Activated CD4-positive, alpha-beta T cell treated with anti-CD3 and anti-CD28 coated beads, Interleukin-2, Interleukin-6, amounts not matched to agents 100 ng/mL and 50 ng/mL, durations not matched to agents 16 hours and 8 hours (primary cell): ENCODE measurements at regions not wholly inside any gene's neighbourhood (a gene's known extent, or its start where the extent isn't known, plus 50 kb on each side); places are given as distances from the start of the nearest gene placed in this dataset.

Experiments
- DNase-seq: peaks from one replicate; pipeline ENCODE4 v3.0.0-alpha.2; 2020

DNA sequence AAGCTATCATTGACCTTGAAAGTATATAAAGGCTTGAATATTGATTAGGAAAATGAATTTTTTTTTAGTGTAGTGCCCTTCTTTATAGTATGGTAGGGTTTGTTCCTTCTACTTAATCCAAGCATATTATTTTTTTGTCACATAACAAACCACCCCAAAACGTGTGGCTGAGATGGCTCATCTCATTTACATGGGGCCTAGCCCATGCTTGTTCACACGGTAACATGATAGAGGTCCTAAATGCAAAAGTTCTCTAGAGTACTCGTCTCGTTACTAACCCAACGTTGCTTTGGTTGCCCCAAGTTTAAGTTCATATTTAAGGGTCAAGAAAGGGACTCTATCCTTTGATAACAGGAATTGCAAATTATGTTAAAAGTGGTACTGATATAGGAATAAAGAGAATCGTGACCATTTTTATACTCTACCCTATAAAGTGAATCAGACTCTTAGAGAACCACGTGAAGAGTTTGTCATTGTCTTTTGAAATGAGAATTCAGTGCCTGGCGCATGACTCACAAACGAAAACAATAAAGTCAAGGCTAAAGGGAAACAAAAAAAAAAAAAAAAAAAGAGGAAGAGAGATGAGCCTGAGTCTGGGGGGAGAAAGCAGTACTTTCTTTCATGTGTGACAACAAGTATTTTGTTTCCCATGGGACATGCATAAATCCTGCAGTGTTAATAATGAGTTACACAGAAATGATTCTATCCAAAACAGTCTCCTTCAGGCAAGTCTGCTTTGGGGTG is 402.8 kb upstream of the NWD2 start:
- DNase-seq: no peak

DNA sequence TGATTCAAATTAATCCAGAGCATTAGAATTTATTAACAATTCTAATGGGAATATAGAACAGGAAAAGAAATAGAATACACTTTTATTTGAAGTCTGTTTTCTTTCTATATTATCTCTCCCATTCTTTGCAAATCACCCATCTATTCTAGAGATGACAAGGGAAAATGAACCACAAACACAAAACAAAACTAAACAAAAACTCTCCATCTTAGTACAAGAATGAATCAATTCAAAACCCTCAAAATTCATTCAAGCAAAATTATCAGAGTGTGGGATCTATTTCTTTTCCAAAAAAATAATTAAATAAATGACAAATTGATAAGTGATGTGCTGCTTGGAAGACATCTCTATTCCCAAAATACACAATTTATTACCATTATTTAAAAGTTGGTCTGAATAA is 400.1 kb upstream of the NWD2 start:
- DNase-seq: peak; percentile 6

DNA sequence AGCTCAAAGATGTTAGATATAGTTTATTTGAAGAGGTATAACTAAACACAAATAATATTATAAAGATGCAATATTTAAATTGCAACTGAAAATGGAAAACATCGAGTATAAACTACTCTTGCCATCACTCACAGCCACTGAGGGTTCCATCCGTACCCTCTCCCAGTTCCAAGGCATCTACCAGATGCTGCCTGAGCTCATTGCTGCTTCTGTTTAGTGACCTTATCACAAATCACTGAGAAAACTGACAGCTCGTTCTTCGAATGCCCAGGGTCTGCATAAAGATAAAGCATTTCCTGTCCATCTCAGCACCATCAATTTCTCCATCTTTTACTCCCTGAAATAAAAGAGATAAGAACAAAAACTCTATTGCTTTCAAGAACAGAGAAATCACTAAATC is 391.7 kb upstream of the NWD2 start:
- DNase-seq: no peak

DNA sequence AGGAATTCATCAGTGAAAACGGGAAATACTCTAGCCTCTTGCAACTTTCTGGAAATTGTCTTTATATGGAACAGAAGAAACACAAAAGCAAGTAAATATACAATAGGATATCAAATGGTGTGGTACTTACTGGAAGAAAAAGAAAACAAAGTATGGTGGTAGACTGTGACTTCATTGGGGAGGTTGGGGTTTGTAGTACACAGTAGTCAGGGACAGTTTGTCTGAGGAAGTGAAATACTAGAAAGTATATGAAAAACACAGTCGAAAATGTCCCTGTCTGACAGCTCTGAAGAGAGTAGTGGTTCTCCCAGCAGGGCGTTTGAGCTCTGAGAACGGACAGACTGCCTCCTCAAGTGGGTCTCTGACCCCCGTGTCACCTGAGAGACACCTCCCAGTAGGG is 390.0 kb upstream of the NWD2 start:
- no peak for DNase-seq

DNA sequence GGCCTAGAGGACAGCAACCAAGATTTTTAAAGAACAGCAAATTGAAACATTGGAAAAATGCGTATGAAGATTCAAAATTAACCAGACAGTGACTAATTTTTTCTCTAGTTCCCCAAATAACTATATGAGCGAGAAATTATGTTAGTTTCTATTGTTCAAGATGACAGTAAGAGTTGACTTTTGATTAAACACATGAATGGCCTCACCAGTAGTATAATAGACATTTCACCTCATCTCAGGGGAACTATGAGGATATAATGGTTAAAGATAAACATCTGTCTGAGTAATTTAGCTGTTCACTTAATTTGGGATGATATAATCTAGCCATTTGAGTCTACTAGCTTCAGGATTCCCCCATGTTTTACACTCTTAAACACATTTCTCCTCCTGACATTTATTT is 380.9 kb upstream of the NWD2 start:
- DNase-seq: no peak

DNA sequence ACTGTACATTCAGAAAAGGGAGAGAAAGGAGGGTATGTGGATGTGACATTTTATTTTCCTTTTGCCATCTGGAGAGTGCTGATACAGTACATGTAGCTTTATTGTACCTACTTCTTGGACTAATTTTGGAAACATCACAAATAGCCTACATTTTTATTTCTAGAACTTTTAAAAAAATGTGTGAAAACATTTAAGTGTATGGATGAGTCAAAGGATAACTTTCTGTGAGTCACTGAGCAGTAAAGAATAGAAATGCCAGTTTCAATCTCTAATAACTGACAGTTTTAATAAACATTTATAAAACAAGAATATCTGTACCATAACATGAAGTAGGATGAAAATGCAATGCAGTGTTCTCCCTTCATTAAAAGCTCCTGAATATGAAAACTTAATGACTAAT is 374.4 kb upstream of the NWD2 start:
- DNase-seq: no peak

DNA sequence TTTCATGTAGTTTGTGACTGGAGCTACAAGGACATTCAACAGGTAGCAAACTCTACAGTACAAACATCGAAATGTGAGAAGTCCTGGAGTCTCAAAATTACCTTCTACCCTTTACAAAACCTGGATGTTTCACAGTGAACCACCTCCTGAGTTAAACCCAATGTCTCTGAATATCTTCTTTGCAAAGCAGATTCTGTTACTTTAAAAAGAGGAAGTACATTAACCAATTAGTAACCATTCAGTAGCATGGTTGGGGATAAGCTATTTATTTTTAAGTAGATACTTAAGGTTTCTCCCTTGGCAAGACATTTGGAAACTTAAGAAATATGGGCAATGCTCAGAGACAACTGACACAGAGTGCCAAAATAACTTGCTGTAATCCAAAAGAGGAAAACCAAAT is 371.9 kb upstream of the NWD2 start:
- DNase-seq: no peak

DNA sequence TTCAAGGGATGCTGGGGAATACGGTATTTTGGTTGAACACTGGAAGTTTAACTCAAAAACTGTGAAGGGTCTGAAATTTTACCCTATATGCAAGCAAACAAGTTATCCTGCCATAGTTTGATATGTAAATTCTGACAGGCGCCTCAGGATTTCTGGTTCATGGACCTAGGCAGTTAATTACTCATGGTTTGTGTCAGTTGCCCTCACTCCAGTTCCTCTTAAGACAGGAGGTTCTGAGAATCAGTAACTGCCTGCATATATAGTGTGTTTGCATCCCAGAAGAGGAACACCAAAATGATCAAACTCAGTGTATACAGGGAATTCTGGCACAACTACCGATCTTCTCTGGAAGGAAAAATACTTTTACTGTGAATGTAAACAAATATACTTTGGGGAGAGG is 360.4 kb upstream of the NWD2 start:
- DNase-seq: no peak

DNA sequence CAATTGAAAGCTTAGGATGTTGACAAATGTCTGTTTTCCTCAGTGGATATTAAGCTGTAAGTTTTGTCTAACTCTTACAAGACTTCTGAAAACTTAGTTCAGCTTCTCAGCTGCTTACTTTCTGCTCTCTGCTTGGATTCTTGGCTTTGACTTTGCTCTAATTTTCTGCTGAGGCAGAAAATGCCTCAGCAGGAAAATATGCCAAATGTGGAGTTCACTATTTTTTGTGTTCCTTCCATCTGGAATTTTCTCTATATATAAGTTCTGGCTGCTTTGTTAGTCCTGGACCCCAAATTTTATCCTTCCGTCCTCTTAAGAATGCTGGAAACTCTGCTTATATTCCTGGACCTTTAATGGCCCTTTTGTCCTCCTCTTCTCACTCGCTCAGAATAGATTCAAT is 352.6 kb upstream of the NWD2 start:
- DNase-seq: no peak

DNA sequence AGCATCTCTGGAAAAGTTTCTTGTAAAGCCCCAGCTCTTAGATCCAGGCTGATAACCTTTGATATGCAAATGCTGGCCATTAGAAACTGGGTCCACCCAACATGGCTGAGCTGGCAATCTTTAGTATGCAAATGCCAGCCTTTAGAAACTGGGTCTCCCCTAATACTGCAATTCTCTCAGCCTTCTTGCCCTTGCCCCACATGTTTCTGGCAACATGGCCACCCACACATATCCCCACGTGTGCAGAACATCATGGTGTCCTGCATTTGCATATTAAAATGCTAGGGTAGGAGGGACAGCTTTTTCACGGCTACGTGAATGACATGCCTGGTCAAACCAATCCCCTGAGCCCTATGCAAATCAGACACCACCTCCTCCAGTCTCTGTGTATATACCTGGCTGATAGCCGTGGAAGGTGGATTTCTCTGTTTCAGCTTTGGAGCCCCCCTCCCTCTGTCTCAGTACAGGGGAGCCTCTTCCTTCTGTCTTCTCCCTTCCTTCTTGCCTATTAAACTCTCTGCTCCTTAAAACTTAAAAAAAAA is 344.0 kb upstream of the NWD2 start:
- DNase-seq: no peak

DNA sequence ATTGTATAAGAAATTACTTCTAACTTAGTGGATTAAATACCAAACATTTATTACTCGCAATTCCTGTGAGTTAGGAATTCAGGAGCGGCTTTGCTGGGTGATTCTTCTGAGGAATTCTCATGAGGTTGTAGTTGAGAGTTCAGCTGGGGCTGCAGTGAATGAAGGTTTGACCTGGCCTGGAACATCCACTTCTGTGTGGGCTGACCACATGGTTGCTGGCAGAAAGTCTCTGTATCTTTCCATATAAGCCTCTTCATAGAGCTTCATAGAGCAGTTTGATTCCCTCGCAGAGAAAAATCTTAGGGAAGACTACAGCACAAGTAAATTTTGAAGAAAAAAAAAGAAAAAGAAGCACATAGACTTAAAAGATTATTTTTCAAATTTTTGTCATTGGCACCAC is 339.7 kb upstream of the NWD2 start:
- no peak for DNase-seq

DNA sequence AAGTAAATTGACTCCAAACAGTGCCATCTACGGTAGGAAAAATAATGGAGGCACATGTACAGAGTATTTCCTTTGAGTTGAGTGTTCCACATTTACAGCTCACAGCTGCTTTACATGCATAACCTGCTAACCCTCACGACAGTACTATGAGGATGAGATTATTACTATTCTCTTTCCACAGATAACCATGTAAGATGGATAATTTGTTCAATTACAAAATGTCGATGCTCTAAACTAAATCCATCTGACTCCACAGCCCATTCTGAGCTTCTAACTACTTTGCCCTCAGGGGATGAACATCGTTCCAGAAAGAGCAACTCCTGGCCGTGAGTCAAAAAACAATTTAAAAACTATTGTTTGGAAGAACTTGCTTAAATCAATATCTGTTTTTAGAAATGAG is 330.4 kb upstream of the NWD2 start:
- DNase-seq: no peak

DNA sequence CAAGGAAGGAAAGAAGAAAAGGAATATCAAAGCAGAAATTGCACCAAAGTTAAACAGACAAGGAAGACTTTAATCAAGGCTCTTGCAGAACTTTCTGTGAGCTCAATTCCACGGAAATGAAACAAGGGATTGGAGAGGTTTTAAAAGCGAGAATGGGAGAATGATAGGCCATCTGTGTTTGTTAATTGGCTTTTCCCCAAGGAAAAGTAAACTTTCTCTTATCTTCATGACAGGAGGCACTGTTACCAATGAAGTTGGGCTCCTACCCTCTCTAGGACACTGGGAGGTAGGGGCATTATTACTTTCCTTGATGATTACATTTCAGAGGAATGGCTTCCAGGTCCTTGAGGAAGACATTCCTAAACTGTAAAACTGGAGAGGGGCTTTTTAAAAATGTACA is 328.8 kb upstream of the NWD2 start:
- DNase-seq: no peak

DNA sequence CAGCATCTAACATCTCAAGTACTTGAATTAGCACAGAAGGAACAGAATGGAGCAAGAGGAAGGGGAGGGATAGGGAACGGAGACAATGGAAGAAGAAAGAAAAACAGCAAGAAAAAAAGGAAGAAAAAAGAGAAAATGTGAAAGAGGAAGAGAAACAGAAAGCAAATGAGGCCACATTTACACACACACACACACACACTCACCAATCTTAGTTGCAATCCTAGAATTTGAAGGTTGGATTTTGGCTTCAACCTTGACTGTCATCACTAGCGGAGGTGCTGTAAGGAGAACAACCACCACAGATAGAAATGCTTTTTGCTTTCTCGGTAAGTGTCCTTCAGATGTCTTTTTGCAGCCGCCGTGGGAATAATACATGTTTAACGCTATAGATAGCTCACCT is 327.1 kb upstream of the NWD2 start:
- DNase-seq: no peak

DNA sequence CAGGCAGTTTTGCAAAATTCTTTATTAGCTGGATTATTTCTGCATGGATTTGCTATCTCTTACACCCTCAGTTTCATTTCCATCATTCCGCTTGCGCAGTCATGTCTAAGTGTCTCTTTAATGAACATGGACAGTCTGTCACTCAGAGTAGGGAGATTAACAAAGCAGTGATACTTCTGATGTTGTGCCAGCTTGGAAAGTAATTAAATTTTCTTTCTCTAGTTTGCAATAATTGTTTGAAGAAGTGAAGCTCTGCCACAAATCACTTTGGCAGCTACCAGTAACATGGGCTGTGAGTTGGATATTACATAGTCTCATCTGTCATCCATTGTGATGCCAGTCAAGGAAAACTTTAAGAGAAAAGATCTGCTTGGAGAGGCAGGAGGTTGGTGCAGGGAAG is 324.8 kb upstream of the NWD2 start:
- DNase-seq: no peak

DNA sequence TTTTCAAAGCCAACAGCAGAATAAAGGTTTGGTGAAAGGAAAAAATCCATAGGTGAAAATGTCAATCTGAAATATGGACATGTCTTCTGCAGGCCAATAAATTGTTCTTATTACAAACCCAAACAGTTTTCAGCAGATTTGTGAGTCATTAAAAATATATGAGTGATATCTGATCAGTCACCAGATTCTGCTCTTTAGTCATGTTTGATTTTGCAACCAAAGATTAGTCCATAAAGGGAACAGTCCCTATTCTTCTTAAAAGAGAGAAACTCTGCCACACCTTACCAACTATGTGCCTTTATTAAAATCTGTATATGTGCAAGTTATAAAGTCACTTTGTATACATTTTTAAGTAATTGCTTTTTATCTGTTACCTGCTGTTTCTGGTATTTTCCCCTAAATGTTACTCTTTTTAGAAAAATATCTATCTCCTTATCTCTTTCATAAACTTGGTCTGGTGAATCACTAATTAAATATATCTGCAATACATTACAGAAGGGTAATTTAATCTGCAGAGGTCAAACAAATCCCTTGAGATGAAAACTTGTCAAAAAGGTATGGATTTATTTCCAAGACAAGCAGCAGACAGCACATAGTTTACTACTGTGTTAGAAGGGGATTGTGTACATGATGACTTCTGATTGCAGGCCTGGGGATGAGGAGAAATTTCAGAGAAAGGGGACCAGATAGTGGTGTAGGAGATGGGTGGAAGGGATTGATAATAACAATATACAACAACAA is 322.9 kb upstream of the NWD2 start:
- DNase-seq: no peak

DNA sequence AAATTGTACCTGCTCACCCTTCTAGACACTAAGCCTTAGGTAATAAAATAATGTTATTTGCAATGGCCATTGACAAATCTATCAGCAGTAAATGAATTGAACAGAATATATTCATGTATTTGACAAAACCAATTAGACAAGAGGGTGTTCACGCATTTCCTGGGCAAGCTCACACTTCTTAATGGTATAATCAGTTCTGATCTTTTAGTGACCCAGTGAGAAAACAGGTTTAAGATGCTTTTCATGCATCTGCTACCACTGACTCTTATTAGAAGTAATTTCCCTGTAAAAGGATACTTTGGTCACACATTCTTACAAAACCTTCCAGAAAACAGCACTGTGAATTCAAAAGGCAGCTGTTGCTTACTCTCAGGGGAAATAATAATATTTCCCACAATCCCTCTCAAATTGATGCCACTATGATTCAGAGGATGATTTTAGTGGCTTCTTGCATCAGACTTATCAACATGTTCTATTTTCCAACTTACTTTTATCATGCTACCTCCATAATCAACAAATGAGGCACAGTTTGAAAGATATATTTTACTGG is 313.9 kb upstream of the NWD2 start:
- DNase-seq: no peak

DNA sequence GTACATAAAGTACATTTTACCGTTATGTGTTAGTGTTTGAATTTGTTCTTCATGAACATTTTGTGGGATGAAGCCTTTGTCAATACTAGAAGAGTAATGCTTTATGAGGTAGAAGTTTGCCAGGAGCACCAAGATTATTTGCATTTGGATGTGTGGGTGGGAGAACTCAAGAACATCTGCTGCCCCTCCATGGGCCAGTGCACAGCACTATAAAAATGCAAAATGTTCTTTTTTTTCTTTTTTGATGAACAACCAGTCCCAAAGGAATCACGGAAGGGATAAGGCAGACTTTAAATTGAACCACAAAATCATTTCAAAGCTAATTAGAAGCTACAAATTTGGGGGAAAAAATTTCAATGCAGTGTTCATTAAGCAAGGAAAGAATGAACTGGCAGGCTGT is 300.3 kb upstream of the NWD2 start:
- DNase-seq: no peak

DNA sequence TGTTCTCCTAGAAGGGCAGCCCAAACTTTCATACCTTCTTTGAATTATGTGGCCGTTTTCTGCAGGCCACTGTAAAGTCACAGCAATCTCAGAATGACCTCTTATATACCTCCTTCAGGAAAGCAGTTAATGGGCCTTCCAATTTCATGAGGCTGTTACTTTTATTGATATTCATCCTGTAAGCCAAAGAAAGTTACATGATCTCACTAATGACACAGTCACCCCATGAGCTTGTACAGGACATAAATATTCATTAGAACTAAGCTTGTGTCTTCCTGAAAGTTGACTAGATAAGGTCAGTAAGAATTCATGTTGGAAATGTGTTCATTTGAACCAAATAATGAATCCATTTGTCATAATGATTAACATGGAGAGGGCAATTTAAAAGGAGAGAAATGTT is 283.1 kb upstream of the NWD2 start:
- DNase-seq: no peak

DNA sequence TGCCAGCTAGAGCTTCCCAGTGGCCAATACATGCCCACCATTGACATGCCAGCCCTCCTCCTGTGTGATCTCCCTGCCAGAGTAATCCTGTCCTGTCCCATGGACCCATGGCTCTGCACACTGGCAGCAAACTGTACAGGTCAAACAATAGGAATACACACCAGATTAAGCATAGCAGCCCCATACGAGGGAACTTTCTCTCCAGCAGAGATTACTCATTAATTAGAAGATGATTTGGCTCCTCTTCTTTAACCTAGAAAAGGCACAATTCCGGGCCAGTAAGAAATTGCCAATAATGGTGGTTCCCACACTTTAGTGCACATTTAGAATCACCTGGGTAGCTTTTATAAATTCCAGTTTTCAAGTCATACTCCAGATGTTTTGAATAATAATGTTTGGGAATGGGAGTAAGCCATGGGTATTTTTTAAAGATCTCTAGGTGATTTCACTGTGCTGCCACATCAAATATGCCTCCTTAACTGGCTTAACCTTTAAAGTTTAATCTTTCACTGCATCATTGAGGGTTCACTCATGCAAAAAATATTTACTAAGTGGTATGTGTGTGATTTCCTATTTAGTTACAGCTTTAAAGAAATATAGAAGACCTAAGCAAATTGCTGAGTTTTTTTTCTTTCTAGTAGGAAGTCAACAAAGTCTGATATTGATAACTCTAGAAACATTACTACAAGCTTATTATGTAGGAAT is 277.6 kb upstream of the NWD2 start:
- no peak for DNase-seq

DNA sequence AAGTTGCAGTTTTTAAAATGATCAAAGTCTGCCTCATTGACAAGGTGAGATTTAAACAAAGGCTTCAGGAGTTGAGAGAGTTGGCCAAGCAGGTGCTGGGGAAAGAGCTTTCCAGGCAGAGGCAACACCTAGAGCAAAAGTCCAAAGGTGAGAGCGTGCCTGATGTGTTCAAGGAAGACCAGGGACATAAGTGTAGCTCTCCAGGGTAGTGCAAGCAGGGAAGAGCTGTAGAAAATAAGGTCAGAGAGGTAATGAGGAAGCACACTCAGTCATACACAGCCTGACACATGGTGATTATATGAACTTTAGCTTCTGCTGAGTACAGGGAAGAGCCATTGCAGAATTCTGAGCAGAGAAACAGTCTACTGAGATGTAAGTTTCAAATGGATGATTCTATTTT is 265.0 kb upstream of the NWD2 start:
- no peak for DNase-seq

DNA sequence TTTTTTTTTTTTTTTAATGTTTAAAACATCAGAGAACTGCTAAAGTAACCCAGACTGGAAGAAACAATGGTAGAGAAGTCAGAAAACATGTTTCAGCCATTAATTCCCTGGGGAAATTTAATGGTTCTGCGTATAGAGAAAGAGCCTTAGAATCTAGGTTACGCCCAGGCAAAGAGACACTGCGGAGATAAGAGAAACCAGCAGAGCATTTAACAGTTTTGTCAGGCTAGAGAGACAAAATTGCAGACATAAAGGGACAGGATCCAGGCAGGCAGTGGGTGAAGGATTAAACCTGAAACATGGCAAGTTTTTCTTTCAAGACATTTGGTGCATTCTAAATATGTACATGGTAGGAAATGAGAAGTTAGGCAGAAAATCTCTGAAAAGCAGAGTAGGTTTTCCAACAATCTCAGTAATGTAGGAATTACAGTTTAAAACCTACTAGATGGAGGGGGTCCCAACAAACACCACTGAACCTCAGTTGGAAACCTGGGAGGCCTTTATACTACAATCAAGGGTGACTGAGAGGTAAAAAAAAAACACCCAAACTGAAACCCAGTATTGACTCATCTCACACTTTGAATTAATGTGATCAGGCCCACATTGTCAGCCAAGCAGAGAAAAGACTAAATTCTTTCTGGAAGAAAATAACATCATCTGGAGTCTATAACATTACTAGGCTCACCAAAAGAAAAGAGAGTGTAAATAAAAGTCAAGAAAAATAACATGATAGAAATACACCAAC is 254.2 kb upstream of the NWD2 start:
- DNase-seq: peak; percentile 2

DNA sequence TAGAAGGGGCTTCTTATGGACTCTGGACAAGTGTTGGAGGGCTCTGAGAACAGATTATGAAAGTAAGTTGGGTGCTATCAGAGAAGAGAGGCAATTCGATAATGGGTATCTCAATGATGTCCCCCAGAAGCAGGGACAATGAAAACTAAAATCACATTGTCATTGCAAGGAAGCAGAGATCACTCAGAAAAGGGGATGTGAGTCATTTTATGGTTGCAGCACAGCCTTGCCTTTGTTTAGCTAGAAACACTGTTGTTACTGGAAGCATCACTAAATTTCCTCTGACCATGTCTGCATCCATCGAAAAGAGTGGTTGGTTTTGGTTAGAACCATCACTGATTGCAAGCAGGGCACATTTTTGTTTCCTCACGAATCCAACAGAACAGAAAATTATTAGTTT is 246.8 kb upstream of the NWD2 start:
- peak; percentile 30 for DNase-seq
